DMS153 treated with DMSO at 0.1 percent for 48 hours (cell line): ENCODE measurements at regions not wholly inside any gene's neighbourhood (a gene's known extent, or its start where the extent isn't known, plus 50 kb on each side); places are given as distances from the start of the nearest gene placed in this dataset.
"Not testable (repeated sequence)": the region's sequence is repeated elsewhere in the genome, so short reads cannot be mapped to it uniquely, and the experiment has no call there.

ENCODE experiments used
- DNase-seq: peaks from one replicate; lab custom pipeline; 2025; ENCODE audit not compliant: unreplicated experiment; lab: John Stamatoyannopoulos, UW

GRCh38 chr2:8230466-8230865 is 451.4 kb upstream of the ID2 start:
- DNase-seq, result no peak

- no peak for DNase-seq
These were observed 450.0 kb upstream of the ID2 start for GRCh38 chr2:8231902-8232301.

- DNase-seq, result no peak
These were observed 449.0 kb upstream of the ID2 start for GRCh38 chr2:8232871-8233270.

- DNase-seq, result no peak
These were observed 447.6 kb upstream of the ID2 start for GRCh38 chr2:8234253-8234652.

- DNase-seq, result peak; percentile 45
These were observed 447.0 kb upstream of the ID2 start for GRCh38 chr2:8234757-8235374.

- DNase-seq, result no peak
These were observed 446.4 kb upstream of the ID2 start for GRCh38 chr2:8235419-8235818.

- DNase-seq, result no peak
These were observed 445.5 kb upstream of the ID2 start for GRCh38 chr2:8236391-8236790.

GRCh38 chr2:8238521-8239230 is 443.2 kb upstream of the ID2 start:
- DNase-seq, result no peak

- DNase-seq, result no peak
These were observed 442.2 kb upstream of the ID2 start for GRCh38 chr2:8239531-8240088.

- no peak for DNase-seq
These were observed 440.5 kb upstream of the ID2 start for GRCh38 chr2:8241317-8241716.

- DNase-seq, result no peak
These were observed 439.1 kb upstream of the ID2 start for GRCh38 chr2:8242739-8243138.

GRCh38 chr2:8243748-8244400 is 438.0 kb upstream of the ID2 start:
- DNase-seq, result no peak

- no peak for DNase-seq
These were observed 437.2 kb upstream of the ID2 start for GRCh38 chr2:8244639-8245038.

- DNase-seq, result no peak
These were observed 435.7 kb upstream of the ID2 start for GRCh38 chr2:8246137-8246536.

GRCh38 chr2:8247905-8248622 is 433.8 kb upstream of the ID2 start:
- no peak for DNase-seq

- DNase-seq, result no peak
These were observed 433.3 kb upstream of the ID2 start for GRCh38 chr2:8248623-8248957.

- no peak for DNase-seq
These were observed 432.7 kb upstream of the ID2 start for GRCh38 chr2:8249141-8249540.

- DNase-seq, result no peak
These were observed 432.1 kb upstream of the ID2 start for GRCh38 chr2:8249769-8250168.

GRCh38 chr2:8250290-8250689 is 431.6 kb upstream of the ID2 start:
- DNase-seq, result not testable (repeated sequence)

GRCh38 chr2:8251291-8251690 is 430.6 kb upstream of the ID2 start:
- no peak for DNase-seq

GRCh38 chr2:8251856-8252255 is 430.0 kb upstream of the ID2 start:
- DNase-seq, result no peak
